Esophagus squamous epithelium (tissue), 5 donors: ENCODE measurements at regions not wholly inside any gene's neighbourhood (a gene's known extent, or its start where the extent isn't known, plus 50 kb on each side); places are given as distances from the start of the nearest gene placed in this dataset.

Experiments
- DNase-seq: peaks from one replicate; lab custom pipeline; 2025; lab: John Stamatoyannopoulos, UW
- H3K27ac ChIP-seq, 4 donors: fragments of 200-600 bp; sonication (generic); one replicate each; pipeline ENCODE4 v1.5.1; 2016 to 2019; ENCODE audit warnings: mild to moderate bottlenecking in 1 of 4
- H3K27me3 ChIP-seq, 4 donors: fragments of 200-600 bp; sonication (generic); 1 replicate in 3 of 4; 2 replicates in 1 of 4; pipeline versions ENCODE4 v1.5.1 to v1.6.0; 2017 to 2021; ENCODE audit warnings: antibody characterized with exemption in 1 of 4
- H3K36me3 ChIP-seq, 3 donors: fragments of 200-600 bp; sonication (generic); one replicate each; pipeline ENCODE4 v1.5.1; 2016 to 2019
- H3K4me1 ChIP-seq, 3 donors: fragments of 200-600 bp; sonication (generic); one replicate each; pipeline ENCODE4 v1.5.1; 2017 to 2019
- H3K4me3 ChIP-seq, 4 donors: fragments of 200-600 bp; sonication (generic); 1 replicate in 3 of 4; 2 replicates in 1 of 4; pipeline ENCODE4 v1.5.1; 2016 to 2019; ENCODE audit warnings: mild to moderate bottlenecking in 2 of 4, moderate library complexity in 1 of 4
- H3K9me3 ChIP-seq, 3 donors: fragments of 200-600 bp; sonication (generic); one replicate each; pipeline ENCODE4 v1.5.1; 2016 to 2019
- POLR2A ChIP-seq, 4 donors: fragments of 450-650 bp; IDR thresholded peaks; one replicate each; pipeline ENCODE4 v1.6.1; 2017; ENCODE audit warnings: antibody characterized with exemption in 4 of 4, mild to moderate bottlenecking in 4 of 4, moderate library complexity in 3 of 4
- WGBS, 2 donors: methylation state at CpG; one replicate each; pipeline ENCODE4 v1.1.5; 2018; 5-methylcytosine and 5-hydroxymethylcytosine counted together
- intact Hi-C: fragments of 100-400 bp; cut with DNase I; formaldehyde crosslinking; loops from one replicate; pipeline ENCODE4 v1.15.0; 2022
- TF ChIP-seq, protein P1 (sequence below), 6 experiments: fragments of 450-650 bp in 4 of 6; fragments of 200-600 bp in 2 of 6; sonication (generic) in 2 of 6; IDR thresholded peaks; one replicate each; pipeline ENCODE4 v1.5.1; 2016 to 2019; ENCODE audit warnings: antibody characterized with exemption in 6 of 6, mild to moderate bottlenecking in 4 of 6, moderate library complexity in 4 of 6
- donor health status: DM: yes; HTN: yes; CAD: no.

- H3K27ac ChIP-seq, result no peak overlapping the region
- H3K4me3 ChIP-seq, result no peak overlapping the region
- peaks cover 0 to 16% (median 0%) of the 10 kb centered on the region in 4 donors for H3K27me3 ChIP-seq
- intact Hi-C loops, result no loop called here
- no peaks in the 10 kb centered on the region for H3K36me3 ChIP-seq
- 39 to 45% methylated on average over 4 of the region's 4 CpGs for WGBS, 2 donors
- H3K4me1 ChIP-seq, result no peaks in the 10 kb centered on the region
- H3K9me3 ChIP-seq, result no peaks in the 10 kb centered on the region
- no peak for DNase-seq
- TF ChIP-seq POLR2A (IDR thresholded peaks at IDR 0.05), result no peak
- TF ChIP-seq, protein P1, sequence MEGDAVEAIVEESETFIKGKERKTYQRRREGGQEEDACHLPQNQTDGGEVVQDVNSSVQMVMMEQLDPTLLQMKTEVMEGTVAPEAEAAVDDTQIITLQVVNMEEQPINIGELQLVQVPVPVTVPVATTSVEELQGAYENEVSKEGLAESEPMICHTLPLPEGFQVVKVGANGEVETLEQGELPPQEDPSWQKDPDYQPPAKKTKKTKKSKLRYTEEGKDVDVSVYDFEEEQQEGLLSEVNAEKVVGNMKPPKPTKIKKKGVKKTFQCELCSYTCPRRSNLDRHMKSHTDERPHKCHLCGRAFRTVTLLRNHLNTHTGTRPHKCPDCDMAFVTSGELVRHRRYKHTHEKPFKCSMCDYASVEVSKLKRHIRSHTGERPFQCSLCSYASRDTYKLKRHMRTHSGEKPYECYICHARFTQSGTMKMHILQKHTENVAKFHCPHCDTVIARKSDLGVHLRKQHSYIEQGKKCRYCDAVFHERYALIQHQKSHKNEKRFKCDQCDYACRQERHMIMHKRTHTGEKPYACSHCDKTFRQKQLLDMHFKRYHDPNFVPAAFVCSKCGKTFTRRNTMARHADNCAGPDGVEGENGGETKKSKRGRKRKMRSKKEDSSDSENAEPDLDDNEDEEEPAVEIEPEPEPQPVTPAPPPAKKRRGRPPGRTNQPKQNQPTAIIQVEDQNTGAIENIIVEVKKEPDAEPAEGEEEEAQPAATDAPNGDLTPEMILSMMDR (IDR thresholded peaks at IDR 0.05), result no peak
Measured at GRCh38 chr13:52961987-52962386, 66.6 kb upstream of the OLFM4 start.

DNA sequence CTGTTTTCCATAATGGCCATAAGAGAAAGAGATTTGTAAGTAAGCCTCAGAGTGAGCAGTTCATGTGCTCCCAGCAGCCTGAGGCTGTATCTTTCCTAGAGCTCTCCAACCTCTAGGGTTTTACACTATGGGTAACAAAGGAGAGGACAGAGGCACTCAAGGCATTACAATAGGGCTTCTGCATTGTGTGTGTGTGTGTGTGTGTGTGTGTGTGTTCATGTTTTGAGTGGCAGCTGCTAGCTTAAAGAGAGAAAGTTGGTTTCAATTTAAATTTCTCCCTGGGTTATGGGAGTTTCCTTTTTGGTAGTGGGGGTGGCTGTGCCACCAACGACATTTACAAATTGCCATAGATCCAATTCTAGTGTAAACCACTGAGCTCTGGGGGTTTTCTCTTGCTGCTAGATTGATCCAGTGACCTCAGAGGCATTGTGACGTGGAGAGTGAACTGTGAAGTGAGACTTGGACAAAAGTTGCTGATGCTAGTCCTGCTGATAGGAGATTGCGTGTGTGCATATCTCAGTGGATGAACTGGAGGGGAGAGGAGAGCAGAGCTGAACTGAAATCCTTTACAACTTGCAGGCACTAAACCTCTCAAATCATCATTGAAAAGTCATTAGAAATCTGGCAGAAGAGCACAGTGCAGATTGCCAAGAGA, 67.2 kb upstream of the OLFM4 start:
- Histone ChIP-seq H3K36me3 (no peaks in the 10 kb centered on the region), H3K27me3 (peaks cover 0 to 16% (median 0%) of the 10 kb centered on the region in 4 donors), H3K4me3 (no peak overlapping the region), H3K9me3 (no peaks in the 10 kb centered on the region), H3K4me1 (no peaks in the 10 kb centered on the region), H3K27ac (no peak overlapping the region)
- intact Hi-C loops, result no loop called here
- TF ChIP-seq POLR2A (IDR thresholded peaks at IDR 0.05), result no peak
- TF ChIP-seq, protein P1 (IDR thresholded peaks at IDR 0.05), result no peak
- 33 to 44% methylated on average over 3 of the region's 3 CpGs for WGBS, 2 donors
- DNase-seq, result no peak

- 33 to 44% methylated on average over 4 of the region's 4 CpGs for WGBS, 2 donors
Measured at GRCh38 chr13:52955472-52955874, 73.1 kb upstream of the OLFM4 start.

GRCh38 chr13:52954838-52955237, 73.8 kb upstream of the OLFM4 start:
- Histone ChIP-seq H3K27ac (no peak overlapping the region), H3K27me3 (no peaks in the 10 kb centered on the region), H3K9me3 (no peaks in the 10 kb centered on the region), H3K4me3 (no peak overlapping the region), H3K36me3 (no peaks in the 10 kb centered on the region), H3K4me1 (peaks cover 0 to 13% (median 0%) of the 10 kb centered on the region in 3 donors)
- 68 to 87% methylated on average over 2 of the region's 2 CpGs for WGBS, 2 donors
- intact Hi-C loops, result no loop called here
- no peak for DNase-seq
- TF ChIP-seq, protein P1 (IDR thresholded peaks at IDR 0.05), result no peak
- TF ChIP-seq POLR2A (IDR thresholded peaks at IDR 0.05), result no peak

More at GRCh38 chr13:52955472-52955874, 73.1 kb upstream of the OLFM4 start:
- Histone ChIP-seq H3K27me3 (peaks cover 0 to 4% (median 0%) of the 10 kb centered on the region in 4 donors), H3K9me3 (no peaks in the 10 kb centered on the region), H3K4me3 (no peak overlapping the region), H3K27ac (no peak overlapping the region), H3K4me1 (peaks cover 0 to 7% (median 0%) of the 10 kb centered on the region in 3 donors), H3K36me3 (no peaks in the 10 kb centered on the region)
- DNase-seq, result no peak
- no peak for TF ChIP-seq POLR2A (IDR thresholded peaks at IDR 0.05)
- TF ChIP-seq, protein P1 (IDR thresholded peaks at IDR 0.05), result no peak
- intact Hi-C loops, result no loop called here

DNA sequence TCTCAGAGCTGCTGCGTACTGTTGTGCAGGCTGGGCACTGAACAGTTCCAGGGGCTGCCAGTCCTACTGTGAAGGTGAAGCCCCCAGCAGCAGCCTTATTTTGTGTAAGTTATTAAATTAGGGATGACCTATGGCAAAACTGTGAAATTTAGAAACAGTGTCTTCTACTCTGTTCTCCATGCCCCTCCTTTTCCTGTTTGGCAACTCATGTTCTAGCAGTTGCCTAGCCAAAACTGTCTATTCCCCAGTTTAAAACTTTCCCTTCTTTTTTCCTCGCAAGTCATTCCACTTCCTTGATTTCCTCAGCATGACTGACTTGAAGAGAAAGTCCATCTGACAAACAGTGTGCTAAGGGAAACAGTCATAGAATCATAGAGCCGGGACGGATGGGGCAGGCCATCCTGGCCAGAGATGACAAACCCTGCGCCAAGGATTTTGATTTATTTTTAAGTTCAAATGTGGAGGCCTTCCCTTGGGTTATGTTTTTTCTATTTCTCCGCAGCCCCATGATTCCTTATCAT, 78.1 kb upstream of the OLFM4 start:
- intact Hi-C loops, result no loop called here
- no peaks in the 10 kb centered on the region for H3K9me3 ChIP-seq
- 55 to 78% methylated on average over 6 of the region's 6 CpGs for WGBS, 2 donors
- H3K27ac ChIP-seq, result no peak overlapping the region
- DNase-seq, result no peak
- no peaks in the 10 kb centered on the region for H3K36me3 ChIP-seq
- H3K4me3 ChIP-seq, result no peak overlapping the region
- no peaks in the 10 kb centered on the region for H3K27me3 ChIP-seq
- no peak for TF ChIP-seq POLR2A (IDR thresholded peaks at IDR 0.05)
- TF ChIP-seq, protein P1 (IDR thresholded peaks at IDR 0.05), result no peak
- H3K4me1 ChIP-seq, result peaks cover 0 to 20% (median 0%) of the 10 kb centered on the region in 3 donors
